ENCODE measurements at regions not wholly inside any gene's neighbourhood (a gene's known extent, or its start where the extent isn't known, plus 50 kb on each side); places are given as distances from the start of the nearest gene placed in this dataset.

DNA sequence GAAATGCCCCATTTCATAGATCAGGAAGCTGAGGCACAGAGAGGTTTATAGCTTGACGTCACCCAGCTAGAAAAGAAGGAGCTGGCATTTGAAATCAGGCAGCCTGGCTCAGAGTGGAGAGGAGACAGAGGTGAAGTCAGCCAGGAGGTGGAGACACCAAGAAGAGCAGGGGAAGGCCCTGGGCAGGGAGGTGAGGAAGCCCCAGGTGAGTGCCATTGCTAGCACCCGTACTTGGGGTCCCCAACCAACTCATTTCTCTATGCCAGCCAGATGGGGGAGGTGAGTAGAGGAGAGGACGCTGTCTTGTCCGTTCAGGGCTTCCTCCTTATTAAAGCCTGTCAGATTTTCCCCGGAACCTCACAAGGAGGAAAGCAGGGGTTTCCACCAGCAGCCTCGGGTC lies 149.6 kb upstream of the TLE3 start:
- TF ChIP-seq, protein P1, sequence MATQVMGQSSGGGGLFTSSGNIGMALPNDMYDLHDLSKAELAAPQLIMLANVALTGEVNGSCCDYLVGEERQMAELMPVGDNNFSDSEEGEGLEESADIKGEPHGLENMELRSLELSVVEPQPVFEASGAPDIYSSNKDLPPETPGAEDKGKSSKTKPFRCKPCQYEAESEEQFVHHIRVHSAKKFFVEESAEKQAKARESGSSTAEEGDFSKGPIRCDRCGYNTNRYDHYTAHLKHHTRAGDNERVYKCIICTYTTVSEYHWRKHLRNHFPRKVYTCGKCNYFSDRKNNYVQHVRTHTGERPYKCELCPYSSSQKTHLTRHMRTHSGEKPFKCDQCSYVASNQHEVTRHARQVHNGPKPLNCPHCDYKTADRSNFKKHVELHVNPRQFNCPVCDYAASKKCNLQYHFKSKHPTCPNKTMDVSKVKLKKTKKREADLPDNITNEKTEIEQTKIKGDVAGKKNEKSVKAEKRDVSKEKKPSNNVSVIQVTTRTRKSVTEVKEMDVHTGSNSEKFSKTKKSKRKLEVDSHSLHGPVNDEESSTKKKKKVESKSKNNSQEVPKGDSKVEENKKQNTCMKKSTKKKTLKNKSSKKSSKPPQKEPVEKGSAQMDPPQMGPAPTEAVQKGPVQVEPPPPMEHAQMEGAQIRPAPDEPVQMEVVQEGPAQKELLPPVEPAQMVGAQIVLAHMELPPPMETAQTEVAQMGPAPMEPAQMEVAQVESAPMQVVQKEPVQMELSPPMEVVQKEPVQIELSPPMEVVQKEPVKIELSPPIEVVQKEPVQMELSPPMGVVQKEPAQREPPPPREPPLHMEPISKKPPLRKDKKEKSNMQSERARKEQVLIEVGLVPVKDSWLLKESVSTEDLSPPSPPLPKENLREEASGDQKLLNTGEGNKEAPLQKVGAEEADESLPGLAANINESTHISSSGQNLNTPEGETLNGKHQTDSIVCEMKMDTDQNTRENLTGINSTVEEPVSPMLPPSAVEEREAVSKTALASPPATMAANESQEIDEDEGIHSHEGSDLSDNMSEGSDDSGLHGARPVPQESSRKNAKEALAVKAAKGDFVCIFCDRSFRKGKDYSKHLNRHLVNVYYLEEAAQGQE (IDR thresholded peaks at IDR 0.05; ENCODE audit: borderline replicate concordance) = no peak
- TF ChIP-seq TAF1 (IDR thresholded peaks at IDR 0.05; ENCODE audit: low read depth) (no peak), RAD21 (conservative IDR thresholded peaks at IDR 0.05) (no peak)
- TF ChIP-seq, protein P2, sequence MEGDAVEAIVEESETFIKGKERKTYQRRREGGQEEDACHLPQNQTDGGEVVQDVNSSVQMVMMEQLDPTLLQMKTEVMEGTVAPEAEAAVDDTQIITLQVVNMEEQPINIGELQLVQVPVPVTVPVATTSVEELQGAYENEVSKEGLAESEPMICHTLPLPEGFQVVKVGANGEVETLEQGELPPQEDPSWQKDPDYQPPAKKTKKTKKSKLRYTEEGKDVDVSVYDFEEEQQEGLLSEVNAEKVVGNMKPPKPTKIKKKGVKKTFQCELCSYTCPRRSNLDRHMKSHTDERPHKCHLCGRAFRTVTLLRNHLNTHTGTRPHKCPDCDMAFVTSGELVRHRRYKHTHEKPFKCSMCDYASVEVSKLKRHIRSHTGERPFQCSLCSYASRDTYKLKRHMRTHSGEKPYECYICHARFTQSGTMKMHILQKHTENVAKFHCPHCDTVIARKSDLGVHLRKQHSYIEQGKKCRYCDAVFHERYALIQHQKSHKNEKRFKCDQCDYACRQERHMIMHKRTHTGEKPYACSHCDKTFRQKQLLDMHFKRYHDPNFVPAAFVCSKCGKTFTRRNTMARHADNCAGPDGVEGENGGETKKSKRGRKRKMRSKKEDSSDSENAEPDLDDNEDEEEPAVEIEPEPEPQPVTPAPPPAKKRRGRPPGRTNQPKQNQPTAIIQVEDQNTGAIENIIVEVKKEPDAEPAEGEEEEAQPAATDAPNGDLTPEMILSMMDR (IDR thresholded peaks at IDR 0.05; ENCODE audit: poor library complexity, severe bottlenecking) = no peak
- no peak overlapping the region for H3K27ac ChIP-seq (ENCODE audit: low read length)
- no peaks in the 10 kb centered on the region for H4K20me1 ChIP-seq (ENCODE audit: insufficient read depth)
- no peaks in the 10 kb centered on the region for H3K9me2 ChIP-seq (ENCODE audit: insufficient read depth, low read length)
- H3F3A ChIP-seq (ENCODE audit: insufficient read depth, low read length, poor library complexity, severe bottlenecking) = no peaks in the 10 kb centered on the region
- H2AFZ ChIP-seq (ENCODE audit: low read depth, low read length) = no peak overlapping the region
- H3K9me3 ChIP-seq (ENCODE audit: low read length) = no peaks in the 10 kb centered on the region
- no peak overlapping the region for H3K9ac ChIP-seq (ENCODE audit: low read length)
- no peak overlapping the region for H3K4me2 ChIP-seq (ENCODE audit: low read length)
- no peaks in the 10 kb centered on the region for H3K79me2 ChIP-seq (replicated peaks; ENCODE audit: insufficient read depth, low read length)
- no peak overlapping the region for H3K4me3 ChIP-seq (ENCODE audit: low read length)
- no peaks in the 10 kb centered on the region for H3K36me3 ChIP-seq (ENCODE audit: insufficient read depth, low read length)
- no peaks in the 10 kb centered on the region for H3K27me3 ChIP-seq (ENCODE audit: insufficient read depth, low read depth, low read length)

DNA sequence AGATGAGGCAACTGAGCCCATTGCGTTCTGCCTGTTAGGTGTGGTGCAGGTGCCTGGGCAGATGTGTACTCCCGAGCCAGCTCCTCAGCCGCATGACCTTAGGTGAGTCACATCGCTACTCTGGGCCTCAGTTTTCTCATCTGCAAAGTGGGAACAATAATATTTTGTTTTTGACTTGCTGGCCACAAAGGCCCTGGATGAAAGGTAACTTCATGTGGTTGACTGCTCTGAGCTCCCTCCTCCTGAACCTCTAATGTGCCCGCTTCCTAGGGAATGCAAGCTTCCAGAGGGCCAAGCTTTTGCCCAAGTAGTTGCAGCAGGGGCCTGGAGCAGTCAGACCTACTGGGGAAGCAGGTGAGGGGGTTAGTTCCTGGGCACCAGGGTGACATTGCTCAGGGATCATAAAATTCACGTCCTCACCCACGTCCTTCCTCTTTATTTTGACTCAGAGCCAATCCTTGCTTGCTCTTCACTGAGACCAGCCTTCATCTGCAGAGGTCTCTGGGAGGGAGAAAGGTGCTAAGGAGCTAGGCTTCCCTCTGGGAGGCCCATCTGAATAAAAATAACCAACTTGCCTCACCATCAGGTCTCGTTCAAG lies 149.0 kb upstream of the TLE3 start:
- no peaks in the 10 kb centered on the region for H3K9me3 ChIP-seq (ENCODE audit: low read length)
- H3K36me3 ChIP-seq (ENCODE audit: insufficient read depth, low read length) = no peaks in the 10 kb centered on the region
- no peak for TF ChIP-seq EP300 (conservative IDR thresholded peaks at IDR 0.05; ENCODE audit: poor library complexity, severe bottlenecking)
- TF ChIP-seq, protein P1 (IDR thresholded peaks at IDR 0.05; ENCODE audit: borderline replicate concordance) = no peak
- TF ChIP-seq MXI1 (conservative IDR thresholded peaks at IDR 0.05; ENCODE audit: poor library complexity, severe bottlenecking) = no peak
- TF ChIP-seq SMC3 (conservative IDR thresholded peaks at IDR 0.05; ENCODE audit: poor library complexity) = no peak
- TF ChIP-seq EZH2 (IDR thresholded peaks at IDR 0.05; ENCODE audit: borderline replicate concordance, insufficient read depth, low read length, poor library complexity, severe bottlenecking) = no peak
- TF ChIP-seq POLR2AphosphoS5 (IDR thresholded peaks at IDR 0.05) = no peak
- TF ChIP-seq, protein P2 (IDR thresholded peaks at IDR 0.05; ENCODE audit: poor library complexity, severe bottlenecking) = no peak
- TF ChIP-seq TAF1 (IDR thresholded peaks at IDR 0.05; ENCODE audit: low read depth) = no peak
- no peak overlapping the region for H3K4me2 ChIP-seq (ENCODE audit: low read length)
- H3K27ac ChIP-seq (ENCODE audit: low read length) = no peak overlapping the region
- H3K4me3 ChIP-seq (ENCODE audit: low read length) = no peak overlapping the region
- H3K79me2 ChIP-seq (replicated peaks; ENCODE audit: insufficient read depth, low read length) = no peaks in the 10 kb centered on the region
- H3K9me2 ChIP-seq (ENCODE audit: insufficient read depth, low read length) = no peaks in the 10 kb centered on the region
- H2AFZ ChIP-seq (ENCODE audit: low read depth, low read length) = no peak overlapping the region
- no peaks in the 10 kb centered on the region for H3K27me3 ChIP-seq (ENCODE audit: insufficient read depth, low read depth, low read length)
- no peaks in the 10 kb centered on the region for H3F3A ChIP-seq (ENCODE audit: insufficient read depth, low read length, poor library complexity, severe bottlenecking)
- no peaks in the 10 kb centered on the region for H4K20me1 ChIP-seq (ENCODE audit: insufficient read depth)
- no peak overlapping the region for H3K9ac ChIP-seq (ENCODE audit: low read length)

Measured in neural cell (in vitro differentiated cells).